NCI-H2029 treated with DMSO at 0.1 percent for 48 hours (cell line): ENCODE measurements at regions not wholly inside any gene's neighbourhood (a gene's known extent, or its start where the extent isn't known, plus 50 kb on each side); places are given as distances from the start of the nearest gene placed in this dataset.
"Not testable (repeated sequence)": the region's sequence is repeated elsewhere in the genome, so short reads cannot be mapped to it uniquely, and the experiment has no call there.

Experiments
- DNase-seq: peaks from one replicate; lab custom pipeline; 2025; lab: John Stamatoyannopoulos, UW

DNA sequence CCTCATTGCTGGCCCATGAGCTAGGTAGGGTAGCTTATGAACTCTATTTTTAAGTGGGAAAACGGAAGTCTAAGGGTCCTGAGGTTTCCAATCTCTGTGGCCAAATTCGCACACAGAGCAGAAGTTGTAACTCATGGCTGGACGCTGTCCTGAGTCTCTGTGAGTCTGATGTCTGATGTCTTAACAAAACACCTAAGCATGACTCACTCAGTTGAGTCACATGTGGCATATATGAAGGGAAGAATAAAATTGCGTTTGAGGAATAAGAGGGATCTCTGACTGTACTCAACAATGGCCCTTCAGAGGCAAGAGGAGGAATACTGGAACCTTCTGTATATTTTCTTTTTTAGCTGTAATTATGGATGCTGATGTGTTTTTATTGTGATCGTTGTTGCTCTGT lies 569.7 kb downstream of the RIT2 start:
- DNase-seq: no peak

DNA sequence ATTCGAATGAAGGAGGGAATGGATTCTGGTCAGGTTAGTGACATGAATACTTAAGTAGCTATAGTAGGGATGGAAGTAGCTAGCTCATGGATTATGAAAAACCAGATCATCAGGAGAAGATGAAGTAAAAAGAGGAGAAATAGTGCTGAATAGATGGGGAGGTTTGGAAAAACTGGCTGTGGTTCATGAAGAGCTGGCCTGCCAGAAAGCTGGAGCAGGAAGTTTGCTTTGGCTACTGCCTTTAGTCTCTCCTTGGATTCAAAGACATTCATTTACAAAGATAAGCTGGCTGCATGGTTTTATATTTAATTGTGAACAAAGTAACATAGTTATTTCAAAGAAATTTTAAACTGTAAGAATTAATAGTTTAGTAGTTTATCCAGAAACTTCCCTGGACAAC lies 567.0 kb downstream of the RIT2 start:
- DNase-seq: no peak

DNA sequence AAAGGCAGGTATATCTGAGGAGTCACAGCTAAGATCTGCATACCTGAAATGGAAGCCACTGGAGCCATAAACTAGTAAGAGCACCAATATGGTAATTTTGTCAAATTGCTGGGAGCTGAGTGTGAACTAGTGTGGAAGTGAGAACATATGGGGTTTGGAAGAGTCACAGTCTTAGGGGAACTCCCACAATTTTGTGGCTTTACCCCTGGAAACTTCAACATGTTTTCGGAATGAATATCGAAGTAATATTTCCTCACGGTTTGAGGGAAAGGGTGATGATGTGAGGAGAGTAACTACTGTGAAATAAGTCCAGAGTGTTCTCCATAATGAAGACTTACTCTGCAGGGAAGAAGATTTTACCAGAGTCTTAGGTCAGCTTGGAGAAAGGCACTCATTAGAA lies 565.9 kb downstream of the RIT2 start:
- no peak for DNase-seq

DNA sequence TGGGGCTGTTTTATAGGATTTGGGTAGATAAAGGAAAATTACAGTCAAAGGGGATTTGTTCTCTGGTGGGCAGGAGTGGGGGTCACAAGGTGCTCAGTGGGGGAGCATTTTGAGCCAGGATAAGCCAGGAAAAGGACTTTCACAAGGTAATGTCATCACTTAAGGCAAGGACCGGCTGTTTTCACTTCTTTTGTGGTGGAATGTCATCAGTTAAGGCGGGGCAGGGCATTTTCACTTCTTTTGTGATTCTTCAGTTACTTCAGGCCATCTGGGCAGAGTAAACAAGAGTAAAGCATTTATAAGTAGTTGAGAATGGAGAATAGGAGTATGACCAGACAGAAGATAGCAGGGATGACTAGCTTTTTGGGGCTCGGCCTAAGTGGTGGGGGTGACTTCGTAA lies 562.9 kb downstream of the RIT2 start:
- not testable (repeated sequence) for DNase-seq

DNA sequence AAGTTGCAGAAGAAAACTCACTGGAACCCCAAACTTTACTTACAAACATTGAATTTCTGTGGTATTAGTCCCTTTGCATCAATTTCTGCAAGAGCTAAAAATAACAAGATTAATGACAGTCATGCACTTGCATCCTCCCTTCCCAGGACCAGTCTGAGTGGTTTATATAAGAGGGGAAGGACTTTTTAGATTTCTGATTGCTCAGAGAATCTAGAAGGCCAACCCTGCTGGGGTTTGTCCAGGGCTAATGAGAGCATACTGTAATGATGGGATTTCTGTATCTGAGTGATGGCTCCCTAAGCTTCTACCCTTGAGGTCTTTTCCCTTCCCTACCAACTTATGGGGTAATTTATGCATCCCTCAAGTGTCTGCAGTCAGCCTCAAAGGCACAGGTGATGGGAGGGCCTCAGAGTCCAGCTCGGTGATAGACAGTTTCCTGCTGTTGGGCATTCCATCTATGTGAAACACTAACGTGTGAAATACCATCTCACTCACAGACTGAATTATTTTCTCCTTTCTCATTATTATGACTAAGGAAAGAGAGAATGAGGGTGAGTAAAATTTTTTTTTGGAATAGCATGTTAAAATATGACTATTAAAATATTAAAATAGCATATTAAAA lies 556.3 kb downstream of the RIT2 start:
- no peak for DNase-seq

DNA sequence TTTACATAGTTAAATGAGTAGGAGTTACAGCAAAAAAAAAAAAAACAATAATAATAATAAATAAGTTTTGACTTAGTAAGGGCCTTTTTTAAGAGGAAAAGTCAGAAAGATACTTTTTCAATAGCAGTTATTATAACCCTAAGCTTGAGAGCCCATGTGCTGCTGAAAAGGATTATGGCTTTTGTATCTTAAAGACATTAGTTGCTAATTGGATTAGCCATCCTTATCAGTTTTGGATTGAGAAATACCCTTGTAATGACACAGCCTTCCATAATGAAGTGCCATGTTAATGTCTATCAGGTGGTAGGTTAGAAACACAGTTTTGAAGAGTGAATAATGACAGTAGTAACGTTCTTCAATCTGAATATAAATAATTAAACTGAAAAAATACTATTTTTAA lies 554.0 kb downstream of the RIT2 start:
- DNase-seq: no peak

DNA sequence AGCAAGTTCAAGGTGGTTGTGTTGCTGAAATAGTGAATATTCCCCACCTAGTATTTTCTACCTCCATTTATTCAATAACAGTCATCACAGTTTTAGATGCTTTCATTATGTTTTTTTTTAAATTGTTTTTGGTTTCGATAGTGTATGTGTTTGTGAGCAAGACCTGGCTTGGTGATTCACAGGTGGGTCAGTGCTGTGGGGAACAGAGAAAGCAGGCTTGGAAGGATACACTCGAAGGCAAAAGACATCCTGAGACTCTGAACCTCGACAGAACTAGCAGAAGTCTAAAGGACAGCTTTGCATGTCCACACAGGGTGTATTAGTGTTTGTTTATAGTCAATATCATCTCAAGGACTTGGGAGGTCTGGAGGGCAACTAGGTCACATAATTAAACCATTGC lies 551.5 kb downstream of the RIT2 start:
- DNase-seq: no peak

DNA sequence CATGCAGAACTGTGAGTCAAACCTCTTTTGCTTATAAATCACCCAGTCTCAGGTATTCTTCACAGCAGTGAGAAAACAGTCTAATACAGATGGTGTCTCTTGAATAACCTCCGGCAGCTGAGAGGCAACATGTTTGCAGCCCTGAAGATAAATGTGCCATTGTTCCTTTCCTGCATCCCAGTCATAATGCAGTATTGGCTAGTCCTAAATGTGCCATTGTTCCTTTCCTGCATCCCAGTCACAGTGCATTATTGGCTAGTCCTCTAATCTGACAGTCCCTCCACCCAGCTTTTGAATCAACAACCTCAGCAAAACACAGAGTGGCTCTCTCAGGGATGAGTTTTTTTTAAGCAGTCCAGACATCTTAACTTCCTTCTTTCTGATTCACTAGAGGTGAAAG lies 550.7 kb downstream of the RIT2 start:
- no peak for DNase-seq

DNA sequence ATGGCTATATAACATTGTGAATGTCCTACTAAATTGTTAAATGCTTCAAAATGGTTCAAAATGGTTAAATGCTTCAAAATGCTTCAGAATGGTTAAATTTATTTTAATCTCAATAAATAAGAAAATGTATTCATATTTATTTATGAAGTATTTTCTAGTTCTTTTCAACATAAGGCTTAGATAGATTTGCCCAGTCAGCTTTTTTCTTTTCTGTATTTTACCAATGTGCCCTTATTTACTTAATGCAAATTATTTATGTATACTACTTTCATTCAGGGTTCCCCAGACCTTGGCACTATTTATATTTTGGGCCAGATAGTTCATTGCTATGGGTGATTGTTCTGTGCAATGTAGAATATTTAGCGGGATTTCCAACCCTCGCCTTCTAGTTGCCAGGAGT lies 546.7 kb downstream of the RIT2 start:
- DNase-seq: no peak

DNA sequence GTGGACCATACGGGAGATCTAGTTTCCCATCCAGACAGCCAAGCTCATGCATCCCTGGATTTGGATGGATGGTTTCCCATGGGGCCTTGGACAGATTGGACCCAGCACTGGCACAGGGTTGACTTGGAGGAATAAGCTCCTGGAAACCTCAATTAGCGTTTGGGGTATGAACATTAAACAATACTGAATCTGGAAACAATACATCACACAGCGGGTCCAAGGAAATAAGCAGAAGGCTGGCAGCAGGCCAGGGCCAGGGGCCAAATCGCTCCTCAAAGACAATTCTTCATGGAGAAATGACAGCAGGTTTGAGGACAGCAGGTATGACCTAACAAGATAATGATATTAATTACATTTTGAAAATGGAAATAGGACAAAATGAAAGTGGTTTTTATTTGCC lies 540.6 kb downstream of the RIT2 start:
- DNase-seq: peak; percentile 61

DNA sequence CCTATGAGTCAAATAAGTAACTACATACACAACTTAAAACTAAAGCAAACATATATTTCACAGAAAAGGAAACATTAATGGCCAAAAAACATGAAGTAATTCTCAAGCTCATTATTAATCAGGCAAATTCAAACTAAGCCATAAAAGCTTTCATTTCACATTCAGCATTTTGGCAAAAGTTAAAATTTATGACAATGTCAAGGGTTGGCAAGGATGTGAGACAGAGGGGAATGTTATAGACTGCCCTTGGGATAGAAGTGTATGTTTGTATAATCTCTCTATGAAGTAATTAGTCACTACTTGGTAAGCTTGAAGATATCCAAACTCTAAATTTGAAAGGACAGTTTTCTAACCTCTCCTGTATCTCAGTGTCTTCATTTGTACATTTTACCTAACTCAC lies 539.4 kb downstream of the RIT2 start:
- DNase-seq: no peak

DNA sequence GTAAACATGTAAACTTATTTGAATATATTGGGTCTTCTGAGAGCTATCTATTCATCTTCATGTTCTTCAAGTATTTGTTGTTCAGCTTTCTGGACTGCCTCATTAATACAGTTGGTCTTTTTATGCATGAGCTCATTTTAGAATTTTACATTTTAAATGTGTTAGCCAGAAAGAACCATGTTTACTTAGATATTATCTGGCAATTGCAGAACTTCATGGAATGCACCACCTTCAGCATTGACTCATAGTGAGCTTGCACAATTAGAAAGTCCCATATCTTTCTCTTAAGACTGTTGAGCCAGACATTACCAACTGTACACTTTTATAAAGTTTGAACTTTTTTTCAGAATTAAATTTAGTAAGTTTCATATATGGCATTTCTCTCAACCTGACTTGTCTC lies 536.7 kb downstream of the RIT2 start:
- no peak for DNase-seq

DNA sequence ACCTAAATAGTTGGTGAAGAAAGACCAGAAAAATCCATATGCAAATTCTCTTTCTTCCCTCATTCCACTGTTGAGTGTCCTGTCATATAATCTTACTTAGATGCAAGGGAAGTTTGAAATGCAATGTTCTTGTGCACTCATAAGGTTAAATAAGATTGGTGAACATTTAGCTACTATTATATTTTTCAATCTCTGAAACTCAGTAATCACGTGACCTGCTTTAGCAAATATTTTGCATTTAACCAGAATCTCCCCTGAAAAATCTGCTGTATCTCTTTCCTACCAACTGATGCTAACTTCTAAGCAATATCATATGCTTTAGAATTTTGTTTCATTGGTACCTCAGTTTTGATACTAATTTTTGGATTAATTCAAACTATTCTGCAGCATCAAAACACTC lies 533.2 kb downstream of the RIT2 start:
- DNase-seq: no peak

DNA sequence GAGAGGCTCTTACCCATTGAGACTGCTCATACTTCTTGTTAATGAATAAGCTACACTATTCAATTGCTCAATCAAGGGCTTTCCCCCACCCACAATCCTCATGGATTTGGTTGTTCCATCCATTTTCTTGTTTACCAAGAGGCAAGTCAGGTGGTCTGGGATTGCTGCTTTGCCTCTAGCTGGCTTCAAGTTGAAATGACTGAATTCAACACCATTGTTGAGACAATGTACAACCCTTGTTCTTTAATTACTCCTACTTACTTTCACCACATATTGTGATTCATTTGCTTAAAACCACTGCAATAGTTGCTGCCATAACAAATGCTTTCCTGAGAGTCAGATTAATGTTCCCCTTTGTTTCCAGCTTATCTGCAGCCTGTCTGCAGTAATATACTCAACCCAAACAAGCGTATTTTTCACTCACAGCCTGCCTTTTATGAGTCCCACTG lies 532.2 kb downstream of the RIT2 start:
- no peak for DNase-seq

DNA sequence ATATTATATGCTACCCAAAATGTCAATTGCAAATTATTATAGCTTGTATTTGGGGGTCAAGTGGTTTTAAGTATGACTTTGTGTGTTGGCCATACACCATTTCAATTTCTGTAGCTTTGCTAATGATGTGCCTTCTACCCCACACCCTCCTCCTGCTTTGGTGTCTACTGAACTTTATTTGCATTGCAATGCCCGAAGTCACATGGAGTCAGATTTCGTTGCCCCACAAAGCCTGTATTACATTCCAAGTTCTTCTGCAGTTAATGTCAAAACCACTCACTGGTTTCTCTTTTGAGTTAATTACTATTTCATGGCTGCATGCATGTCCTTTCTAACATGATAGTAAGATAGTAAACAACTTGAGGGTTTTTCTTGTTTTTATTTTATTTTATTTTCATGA lies 528.9 kb downstream of the RIT2 start:
- peak; percentile 30 for DNase-seq

DNA sequence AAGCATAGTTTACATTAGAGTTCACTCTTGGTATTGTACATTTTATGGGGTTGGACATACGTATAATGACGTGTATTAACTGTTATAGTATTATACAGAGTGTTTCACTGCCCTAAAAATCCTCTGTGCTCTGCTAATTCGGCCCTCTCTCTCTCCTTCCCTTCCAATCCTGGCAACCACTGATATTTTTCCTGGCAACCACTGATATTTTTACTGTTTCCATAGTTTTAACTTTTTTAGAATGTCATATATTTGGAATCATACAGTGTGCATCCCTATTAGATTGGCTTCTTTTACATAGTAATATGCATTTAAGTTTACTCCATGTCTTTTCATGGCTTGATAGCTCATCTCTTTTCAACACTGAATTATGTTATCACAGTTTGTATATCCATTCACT lies 526.7 kb downstream of the RIT2 start:
- no peak for DNase-seq

DNA sequence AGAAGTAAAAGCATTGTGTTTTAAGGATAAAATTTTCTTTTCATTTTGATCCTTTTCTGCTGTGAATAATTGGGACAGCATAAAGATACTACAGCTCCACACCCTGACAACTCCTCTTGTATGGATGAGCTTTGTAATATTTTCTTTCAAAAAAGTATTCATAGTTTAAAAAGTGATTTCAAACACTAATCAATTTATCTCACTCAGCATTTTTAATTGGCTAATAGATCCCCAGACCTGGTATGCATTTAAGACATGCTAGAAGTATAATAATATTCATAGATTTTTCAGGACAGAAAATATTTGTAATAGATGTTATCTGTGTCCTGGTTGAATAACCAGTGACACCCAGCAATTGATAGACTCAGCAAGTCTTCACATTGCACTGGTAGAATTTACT lies 510.7 kb downstream of the RIT2 start:
- no peak for DNase-seq

DNA sequence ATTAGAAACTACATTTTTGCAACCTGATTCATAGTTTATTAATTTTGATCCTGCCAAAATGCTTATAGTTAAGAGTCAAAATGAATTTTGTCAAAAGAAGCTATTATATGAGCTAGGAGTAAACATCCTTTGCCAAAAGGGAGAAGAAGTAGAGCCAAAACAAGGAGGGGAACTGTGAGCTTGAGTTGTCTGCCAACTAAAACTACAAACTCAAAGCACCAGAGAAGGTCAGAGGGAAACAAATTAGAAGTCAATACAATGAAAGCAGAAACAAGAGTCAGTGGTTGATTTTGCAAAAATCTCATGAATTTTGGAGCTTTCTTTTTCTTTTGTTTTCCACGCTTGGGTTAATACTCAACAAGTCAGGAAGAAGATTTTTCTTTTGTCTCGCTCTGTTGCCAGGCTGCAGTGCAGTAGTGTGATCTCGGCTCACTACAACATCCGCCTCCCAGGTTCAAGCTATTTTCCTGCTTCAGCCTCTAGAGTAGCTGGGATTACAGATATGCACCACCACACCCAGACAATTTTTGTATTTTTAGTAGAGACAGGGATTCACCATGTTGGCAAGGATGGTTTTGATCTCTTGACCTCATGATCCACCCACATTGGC lies 508.5 kb downstream of the RIT2 start:
- DNase-seq: no peak

DNA sequence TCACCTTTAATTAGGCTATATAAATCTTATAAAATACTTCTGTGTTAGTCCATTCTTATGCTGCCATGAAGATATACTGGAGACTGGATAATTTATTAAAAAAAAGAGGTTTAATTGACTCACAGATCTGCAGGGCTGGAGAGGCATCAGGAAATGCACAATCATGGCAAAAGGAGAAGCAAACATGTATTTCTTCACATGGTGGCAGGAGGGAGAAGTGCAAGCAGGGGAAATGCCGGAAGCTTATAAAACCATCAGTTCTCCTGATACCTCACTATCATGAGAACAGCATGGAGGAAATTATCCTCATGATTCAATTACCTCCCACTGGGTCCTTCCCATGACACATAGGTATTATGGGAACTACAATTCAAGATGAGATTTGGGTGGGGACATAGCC lies 504.4 kb downstream of the RIT2 start:
- DNase-seq: no peak

DNA sequence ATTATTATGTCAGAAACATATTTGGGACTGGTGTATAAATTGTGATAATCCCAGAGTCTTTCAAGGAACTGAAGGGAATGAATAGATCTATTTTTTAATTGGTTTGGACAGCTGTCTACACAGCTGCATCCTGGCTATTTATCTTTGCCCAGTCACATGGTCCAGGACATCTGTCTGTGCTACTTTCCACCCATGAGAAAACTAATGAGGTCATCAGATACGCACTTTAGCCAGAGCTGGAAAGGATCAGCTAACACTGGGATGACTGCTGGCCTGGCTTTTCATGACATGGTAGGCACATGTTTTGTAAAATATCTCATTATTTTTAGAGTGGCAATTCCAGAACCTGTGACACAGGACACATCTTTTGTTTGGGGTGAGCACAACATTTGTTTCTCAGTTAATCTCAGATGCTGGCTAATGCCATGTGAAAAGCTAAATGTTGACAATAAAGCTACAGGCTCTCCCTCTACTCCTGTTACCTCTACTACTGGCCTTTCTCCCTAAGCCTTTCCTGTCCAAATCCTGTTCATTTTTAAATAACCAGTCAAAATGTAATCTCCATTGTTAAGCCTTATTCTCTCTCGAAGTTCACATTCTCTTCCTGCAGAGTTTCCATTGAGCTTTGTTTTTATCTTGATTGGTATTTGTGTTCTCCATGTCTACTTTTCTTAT lies 500.7 kb downstream of the RIT2 start:
- peak; percentile 99 for DNase-seq

DNA sequence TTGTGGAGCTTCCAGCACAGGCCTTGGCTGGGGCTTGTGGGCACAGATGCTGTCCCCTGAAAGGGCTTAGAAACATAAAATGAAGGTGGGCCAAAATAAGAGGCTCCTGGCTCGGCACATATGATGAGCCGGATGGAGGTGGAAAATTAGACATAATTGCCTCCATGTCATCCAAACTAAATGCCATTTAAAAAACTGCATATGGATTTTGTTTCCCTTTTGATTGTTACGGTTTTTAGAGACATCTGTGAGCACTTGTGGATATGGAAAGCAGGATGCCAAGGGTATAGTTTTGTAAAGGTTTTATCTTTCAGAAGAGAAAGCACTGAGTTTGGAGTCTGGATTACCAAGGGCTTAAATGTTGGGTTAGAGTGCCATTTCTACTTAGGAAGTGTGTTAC lies 498.3 kb downstream of the RIT2 start:
- no peak for DNase-seq

DNA sequence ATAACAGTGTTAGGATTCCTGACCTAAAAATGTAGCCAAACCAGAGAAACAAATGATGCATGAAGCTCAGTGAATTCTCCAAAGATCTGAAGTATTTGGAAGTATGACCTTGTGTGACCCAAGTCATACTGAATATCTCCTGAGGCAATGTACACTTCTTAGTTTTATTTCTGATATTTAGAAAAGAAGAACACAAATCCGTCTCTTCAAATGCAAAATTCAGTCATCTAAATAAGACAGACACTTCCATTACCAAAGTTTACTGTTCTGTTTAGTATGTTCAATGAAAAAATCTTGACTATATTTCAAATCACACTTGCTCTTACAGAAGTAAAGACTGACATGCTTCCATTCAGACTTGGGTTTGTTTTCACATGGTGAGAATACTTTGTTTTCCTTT lies 495.7 kb downstream of the RIT2 start:
- no peak for DNase-seq

DNA sequence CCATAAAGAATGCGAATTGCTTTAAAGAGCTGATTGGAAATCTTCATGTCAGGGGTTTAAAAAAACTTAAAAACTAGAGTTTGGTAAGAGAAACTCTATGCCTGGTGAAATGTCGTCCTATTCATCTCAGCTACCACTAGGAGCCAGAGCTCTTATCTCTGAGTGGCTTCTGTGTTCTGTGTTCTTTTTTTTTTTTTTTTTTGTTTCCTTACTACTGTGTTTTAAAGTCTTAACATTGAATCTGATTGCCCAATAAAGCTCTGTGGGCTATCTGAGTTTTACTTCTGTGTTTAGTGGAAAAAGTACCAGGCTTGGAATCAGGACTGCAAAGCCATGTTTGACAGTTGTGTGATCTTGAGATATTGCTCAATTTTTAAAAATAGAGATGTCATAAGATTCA lies 494.8 kb downstream of the RIT2 start:
- no peak for DNase-seq

DNA sequence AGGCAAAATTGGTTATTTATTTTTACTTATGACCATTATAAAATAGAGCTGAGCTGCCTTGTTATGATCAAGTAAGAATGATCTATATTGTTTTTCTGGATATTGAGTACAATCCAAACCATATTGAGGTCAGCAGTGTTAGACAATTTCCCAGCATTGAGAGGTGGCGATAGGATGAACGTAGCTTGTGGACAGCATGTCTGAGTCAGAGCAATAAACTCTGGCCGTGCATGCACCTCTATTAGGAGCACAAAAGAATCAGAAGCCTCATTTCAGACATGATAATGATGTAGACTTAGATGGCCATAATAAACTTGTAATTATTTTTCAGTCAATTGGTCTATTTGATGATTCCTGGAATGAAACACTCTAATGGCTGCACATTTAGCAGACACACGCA lies 491.6 kb downstream of the RIT2 start:
- DNase-seq: no peak
